NCI-H1930 (cell line): ENCODE measurements at regions not wholly inside any gene's neighbourhood (a gene's known extent, or its start where the extent isn't known, plus 50 kb on each side); places are given as distances from the start of the nearest gene placed in this dataset.

ENCODE experiments used
- DNase-seq, 2 experiments: peaks; one replicate each; lab custom pipeline; 2025; lab: John Stamatoyannopoulos, UW

DNA sequence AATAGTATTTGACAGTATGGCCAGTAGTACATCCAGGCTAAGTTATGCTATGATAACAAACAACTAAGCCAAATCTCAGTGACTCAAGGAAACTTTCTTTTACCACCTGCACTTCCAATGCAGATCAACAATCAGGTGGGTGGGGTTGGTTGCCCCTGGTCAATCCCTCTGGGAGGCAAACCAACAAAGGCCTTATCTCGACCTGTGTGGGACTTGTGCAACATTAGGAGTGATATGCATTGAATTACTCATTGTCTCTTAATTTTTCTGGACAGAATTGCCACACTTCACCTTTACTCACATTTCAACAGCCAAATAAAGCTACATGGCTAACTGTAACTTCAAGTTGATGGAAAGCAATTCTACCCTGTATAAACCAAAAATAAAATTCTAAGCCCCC, 1049.3 kb upstream of the CDH2 start:
- no peak for DNase-seq

DNA sequence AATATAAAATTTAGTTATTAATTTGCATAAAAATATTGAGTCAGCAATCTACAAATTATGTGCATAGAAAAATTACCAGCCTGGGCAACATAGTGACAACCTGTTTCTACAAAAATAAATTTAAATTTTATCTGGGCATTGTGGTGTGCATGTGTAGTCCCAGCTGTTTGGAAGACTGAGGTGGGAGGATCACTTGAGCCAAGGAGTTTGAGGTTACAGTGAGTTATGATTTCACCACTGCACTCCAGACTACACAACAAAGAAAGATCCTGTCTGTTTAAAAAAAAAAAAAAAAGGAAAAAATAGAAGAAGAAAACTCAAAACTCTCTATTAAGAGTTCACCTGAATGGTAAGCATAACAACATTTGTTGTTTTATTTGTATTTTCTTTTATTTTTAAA, 1048.4 kb upstream of the CDH2 start:
- DNase-seq: no peak

GRCh38 chr18:29218091-29218490, 1041.2 kb upstream of the CDH2 start:
- DNase-seq: no peak

DNA sequence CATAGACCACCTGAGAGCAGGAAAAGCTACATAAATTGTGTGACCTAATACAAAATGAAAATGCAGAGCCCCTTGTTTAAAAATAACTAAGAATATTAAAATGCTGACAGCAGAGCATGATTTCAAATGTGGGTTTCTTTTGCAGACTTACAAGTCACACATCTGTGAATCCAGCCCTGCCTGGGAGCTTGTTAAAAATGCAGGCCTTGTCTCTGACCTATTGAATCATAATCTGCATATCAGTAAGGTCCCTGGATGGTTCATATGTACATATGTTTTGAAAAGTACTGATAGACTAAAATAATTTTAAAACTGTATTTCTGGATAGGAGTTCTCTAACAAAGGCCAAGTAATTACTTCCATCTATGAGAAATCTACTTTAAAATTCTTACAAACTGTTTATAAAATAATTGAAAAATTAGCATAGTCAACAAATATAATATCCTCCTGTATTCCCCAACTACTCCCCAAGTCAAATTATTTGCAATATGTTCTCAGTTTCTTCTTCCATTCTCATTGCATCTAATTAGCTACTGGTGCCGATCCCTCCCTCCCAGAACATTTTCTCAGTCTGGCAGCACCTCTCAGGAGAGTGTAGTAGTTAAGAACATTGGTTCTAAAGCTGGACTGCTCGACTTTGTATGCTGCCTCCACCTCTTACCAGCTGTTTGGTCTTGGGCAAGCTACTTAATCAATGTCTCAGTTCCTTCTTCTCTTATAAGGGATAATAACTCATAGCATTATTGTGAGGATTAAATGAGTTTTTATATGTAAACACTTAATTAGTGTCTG, 1040.4 kb upstream of the CDH2 start:
- no peak for DNase-seq

- no peak for DNase-seq
These were observed 1021.9 kb upstream of the CDH2 start for GRCh38 chr18:29198834-29199233.

GRCh38 chr18:29196307-29196706, 1019.4 kb upstream of the CDH2 start:
- no peak for DNase-seq

DNA sequence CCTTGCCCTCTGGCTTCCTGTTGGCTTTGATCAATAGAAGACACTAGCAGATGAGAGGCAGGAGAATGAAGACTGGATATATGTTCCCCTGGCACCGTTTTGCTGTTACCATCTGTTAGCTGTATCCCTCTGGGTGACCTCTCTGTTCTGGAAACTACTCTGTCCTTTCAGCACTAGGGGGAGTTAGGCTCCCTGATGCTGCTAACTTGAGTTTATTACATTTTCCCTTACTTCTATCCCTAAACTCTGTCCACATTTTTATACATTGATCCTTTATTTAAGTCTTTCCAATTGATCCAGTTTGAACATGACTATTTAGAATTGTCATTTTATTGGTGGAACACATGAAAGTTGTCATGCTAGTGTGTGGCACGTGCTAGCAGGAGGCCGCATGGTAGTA, 1014.3 kb upstream of the CDH2 start:
- DNase-seq: no peak

GRCh38 chr18:29188760-29189159, 1011.8 kb upstream of the CDH2 start:
- DNase-seq: no peak

GRCh38 chr18:29185801-29186200, 1008.9 kb upstream of the CDH2 start:
- DNase-seq: no peak

GRCh38 chr18:29184654-29185053, 1007.7 kb upstream of the CDH2 start:
- no peak for DNase-seq

DNA sequence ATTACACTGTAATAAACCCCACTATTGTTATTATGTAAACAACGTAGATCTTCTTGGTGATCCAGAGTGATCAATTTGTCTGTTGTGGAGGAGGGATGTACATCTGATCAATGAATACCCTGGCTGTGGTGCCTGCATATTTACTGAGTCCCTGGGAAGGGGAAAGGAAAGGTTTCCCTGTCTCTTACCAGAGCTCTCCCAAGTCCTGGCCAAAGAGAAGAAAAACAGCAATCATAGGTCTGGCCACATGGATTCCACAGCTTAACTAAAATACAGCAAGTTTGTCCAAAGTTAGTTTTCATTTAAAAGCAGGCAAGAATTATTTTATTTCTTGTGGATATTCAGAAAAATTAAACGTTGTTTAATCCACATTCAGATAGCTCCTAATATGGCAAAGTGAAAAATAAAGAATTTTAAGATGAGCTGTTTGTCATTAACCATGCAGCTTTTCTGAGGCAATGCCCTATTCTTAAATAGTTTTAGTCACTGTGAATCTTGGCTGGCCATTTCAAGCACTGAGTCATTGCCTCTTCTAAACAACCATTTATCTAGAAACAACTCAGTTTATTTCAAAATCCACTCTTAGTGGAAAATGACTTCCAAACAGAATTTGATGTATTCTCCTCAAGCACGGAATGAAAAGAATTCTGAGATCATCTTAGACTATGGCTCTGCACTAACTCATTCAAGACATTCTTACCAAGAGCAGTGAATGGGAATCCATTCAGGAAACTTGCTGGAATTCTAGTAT, 1004.4 kb upstream of the CDH2 start:
- no peak for DNase-seq

- DNase-seq: no peak
These were observed 999.8 kb upstream of the CDH2 start for GRCh38 chr18:29176681-29177080.

- no peak for DNase-seq
These were observed 998.0 kb upstream of the CDH2 start for GRCh38 chr18:29174891-29175290.

DNA sequence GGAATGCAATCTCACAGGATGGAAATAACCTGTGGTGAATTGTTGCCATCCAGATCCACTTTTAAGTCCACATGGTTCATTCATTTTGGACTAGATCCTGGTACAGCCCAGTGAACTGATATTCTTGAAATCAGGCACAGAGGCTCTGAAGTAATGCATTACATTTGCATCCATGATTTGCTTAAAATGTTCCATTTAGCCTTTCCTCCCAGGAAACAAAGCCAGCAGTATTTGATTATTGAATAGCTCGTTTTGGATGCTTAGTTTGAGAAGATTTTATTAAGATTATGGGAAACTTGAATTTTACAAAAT, 995.8 kb upstream of the CDH2 start:
- DNase-seq: no peak

DNA sequence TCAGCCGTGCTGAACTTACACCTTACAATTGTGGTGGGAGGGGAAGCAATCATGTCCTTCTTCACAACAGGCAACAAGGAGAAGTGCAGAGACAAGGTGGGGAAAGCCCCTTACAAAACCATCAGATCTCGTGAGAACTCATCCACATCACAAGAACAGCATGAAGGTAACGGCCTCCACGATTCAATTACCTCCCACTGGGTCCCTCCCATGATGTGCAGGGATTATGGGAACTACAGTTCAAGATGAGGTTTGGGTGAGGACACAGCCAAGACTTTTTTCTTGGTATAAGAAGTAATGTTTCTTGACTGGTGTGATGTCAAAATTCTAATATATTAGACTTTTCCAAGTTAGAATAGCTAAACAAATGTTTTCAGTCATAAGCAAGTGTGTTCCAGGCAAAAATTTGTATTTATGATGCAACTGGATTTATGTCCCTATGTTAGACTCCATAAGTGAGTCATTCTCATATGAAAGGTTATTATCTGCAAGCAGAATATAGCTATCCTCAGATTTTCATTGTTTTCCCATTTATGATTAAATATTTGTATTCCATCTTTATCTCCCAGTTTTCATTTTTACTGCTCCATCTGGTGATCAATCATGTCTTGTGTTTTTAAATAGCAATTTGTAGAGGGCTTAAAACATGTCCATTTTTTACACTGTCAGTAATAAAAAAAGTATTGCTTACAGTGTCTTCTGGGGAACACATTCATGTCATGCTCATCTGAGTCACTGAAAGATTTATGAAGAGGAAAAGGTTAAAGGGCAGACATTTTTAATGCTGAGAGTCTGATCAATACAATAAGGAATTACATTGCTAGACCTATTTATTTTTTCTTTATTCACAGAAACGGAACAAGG, 995.2 kb upstream of the CDH2 start:
- no peak for DNase-seq

DNA sequence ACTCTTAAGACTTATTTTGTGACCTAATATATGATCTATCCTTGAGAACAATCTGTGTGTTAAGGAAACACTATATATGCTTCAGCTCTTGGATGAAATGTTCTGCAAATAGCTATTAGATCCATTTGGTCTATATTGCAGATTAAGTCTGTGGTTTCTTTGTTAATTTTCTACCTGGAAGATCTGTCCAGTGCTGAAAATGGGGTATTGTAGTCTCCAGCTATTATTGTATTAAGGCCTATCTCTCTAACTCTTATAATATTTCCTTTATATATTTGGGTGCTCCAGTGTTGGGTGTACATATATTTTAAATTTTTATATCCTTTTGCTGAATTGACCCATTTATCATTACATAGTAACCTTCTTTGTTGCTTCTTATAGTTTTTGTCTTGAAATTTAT, 992.7 kb upstream of the CDH2 start:
- DNase-seq: no peak

GRCh38 chr18:29164993-29165599, 988.2 kb upstream of the CDH2 start:
- DNase-seq: no peak

DNA sequence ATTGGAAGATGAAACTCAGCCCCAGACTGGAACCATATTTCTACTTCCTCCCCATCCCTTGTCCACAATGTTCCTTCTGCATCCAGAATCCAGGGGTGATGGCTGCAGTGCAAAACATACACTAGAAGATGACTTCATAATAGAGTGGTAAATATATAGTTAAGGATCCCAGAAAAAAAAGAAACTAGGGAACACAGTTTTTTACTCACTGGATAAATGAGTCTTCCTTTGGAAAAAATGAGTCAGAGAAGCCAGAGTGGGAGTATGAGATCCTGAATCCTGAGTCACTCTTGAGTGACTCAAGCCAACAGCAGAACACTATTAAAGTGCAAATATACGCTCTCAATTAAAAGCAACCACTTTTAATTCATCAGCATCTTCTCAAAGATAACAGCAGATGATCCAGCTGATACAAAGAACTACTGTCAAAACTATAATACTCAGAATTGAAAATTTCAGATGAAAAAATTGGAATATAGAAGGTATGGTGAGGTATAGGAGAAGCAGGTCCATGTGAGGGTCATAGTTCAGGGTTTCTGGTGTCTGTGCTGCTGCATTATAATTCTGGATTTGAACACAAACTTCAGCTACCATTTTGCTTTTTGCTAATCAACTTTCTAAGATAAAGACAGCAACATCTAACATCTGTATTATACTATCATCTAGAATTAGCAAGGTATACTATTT, 987.2 kb upstream of the CDH2 start:
- no peak for DNase-seq

DNA sequence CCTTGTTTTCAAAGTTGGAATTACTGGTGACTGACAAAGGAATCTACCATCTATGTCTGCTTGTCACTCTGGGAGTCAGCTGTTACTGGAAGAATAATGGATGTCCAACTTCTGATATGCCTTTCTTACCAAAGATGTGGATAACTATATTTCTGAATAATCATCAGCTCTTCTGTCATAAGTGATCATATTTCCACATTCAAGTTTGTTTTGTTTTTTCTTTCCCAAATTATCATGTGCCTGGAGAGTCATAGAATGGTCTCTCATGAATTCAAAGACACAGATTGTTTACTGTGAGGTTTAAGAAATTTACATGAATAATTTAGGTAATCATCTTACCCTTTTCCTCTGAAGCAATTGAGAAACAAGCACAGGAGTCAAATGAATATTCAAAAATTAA, 986.7 kb upstream of the CDH2 start:
- no peak for DNase-seq

GRCh38 chr18:29161429-29161828, 984.5 kb upstream of the CDH2 start:
- DNase-seq: no peak

DNA sequence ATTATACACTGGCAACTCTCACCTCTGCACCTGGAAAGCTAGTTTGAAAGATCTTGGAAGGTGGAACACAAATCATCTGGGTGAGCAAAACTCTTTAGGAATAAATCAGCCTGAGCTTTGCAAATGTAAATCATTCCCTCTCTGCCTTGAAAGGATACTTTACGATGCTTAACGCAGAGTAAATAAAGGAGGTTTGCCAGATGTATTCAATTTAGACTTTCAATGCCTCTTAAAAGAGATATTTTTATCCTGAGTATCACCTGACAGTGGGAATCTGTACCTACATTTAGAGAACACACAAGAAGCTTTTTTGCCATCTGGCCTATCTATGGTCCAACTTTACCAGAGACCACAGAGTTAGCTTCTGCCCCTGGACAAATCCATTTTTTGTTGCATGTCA, 983.2 kb upstream of the CDH2 start:
- DNase-seq: no peak

DNA sequence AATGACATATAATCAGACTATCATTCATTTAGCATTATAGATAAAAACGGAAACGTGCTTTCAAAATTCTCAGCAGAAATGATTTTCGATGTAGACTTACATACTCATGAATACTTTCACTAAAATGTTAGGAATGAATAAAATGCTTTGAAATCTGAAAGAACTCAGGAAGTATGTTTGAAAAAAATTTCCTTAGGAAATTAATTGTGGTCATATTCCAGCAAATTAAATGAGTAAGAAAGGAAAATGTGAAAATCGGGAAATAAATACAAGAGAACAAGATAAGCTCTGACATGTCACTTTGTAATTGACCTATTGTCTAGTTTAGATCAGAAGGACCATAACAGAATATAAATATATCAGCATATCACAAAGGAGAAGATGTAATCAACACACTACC, 981.0 kb upstream of the CDH2 start:
- DNase-seq: no peak
